Natural killer cell treated with Interleukin-12 subunit alpha and Interleukin-12 subunit beta and Interleukin-15 and Interleukin-18, amount 100 ng/mL, for 72 hours (primary cell): ENCODE measurements at regions not wholly inside any gene's neighbourhood (a gene's known extent, or its start where the extent isn't known, plus 50 kb on each side); places are given as distances from the start of the nearest gene placed in this dataset.
"Not testable (repeated sequence)": the region's sequence is repeated elsewhere in the genome, so short reads cannot be mapped to it uniquely, and the experiment has no call there.

Experiments
- ATAC-seq, 2 donors: fragments of 150-1000 bp; cut with Tn5 transposase in 1 of 2; sonication (Bioruptor Pico), chemical (Tn5 transposase) in 1 of 2; 2 replicates each; pipeline ENCODE4 v1.10.0; 2021
- DNase-seq: peaks from one replicate; pipeline ENCODE4 v3.0.0; 2022; ENCODE audit warnings: low spot score
- H3K27ac Mint-ChIP-seq, 2 donors: 1 replicate in 1 of 2; 2 replicates in 1 of 2; pipeline ENCODE4 v1.8.0; 2022; ENCODE audit warnings: mixed read lengths in 2 of 2, mild to moderate bottlenecking in 1 of 2, moderate library complexity in 1 of 2
- H3K27me3 Mint-ChIP-seq, 2 donors: 1 replicate in 1 of 2; 2 replicates in 1 of 2; pipeline ENCODE4 v1.8.0; 2022; ENCODE audit warnings: mixed read lengths in 2 of 2
- H3K36me3 Mint-ChIP-seq: one replicate; pipeline ENCODE4 v1.8.0; 2022; ENCODE audit warnings: mixed read lengths
- H3K4me1 Mint-ChIP-seq, 2 donors: 1 replicate in 1 of 2; 2 replicates in 1 of 2; pipeline ENCODE4 v1.8.0; 2022; ENCODE audit warnings: low read depth in 2 of 2, mixed read lengths in 2 of 2, mild to moderate bottlenecking in 1 of 2
- H3K4me3 Mint-ChIP-seq: one replicate; pipeline ENCODE4 v1.8.0; 2022; ENCODE audit warnings: mixed read lengths
- H3K9me3 Mint-ChIP-seq: 2 replicates; pipeline ENCODE4 v1.8.0; 2022; ENCODE audit warnings: mixed read lengths

- Mint-ChIP-seq H3K9me3 (peaks cover 8% of the 10 kb centered on the region), H3K27ac (no peak overlapping the region), H3K4me3 (no peak overlapping the region), H3K4me1 (no peaks in the 10 kb centered on the region), H3K27me3 (no peaks in the 10 kb centered on the region), H3K36me3 (no peaks in the 10 kb centered on the region)
- no peak for DNase-seq
- ATAC-seq = no peak
These were observed 103.8 kb downstream of the FZD1 start for GRCh38 chr7:91367812-91368578.

- DNase-seq = no peak
- Mint-ChIP-seq H3K4me3 (no peak overlapping the region), H3K36me3 (peaks cover 2% of the 10 kb centered on the region), H3K4me1 (no peaks in the 10 kb centered on the region), H3K27ac (no peak overlapping the region), H3K9me3 (peaks cover 7% of the 10 kb centered on the region), H3K27me3 (no peaks in the 10 kb centered on the region)
- no peak for ATAC-seq
These were observed 108.1 kb downstream of the FZD1 start for GRCh38 chr7:91372323-91372722.

GRCh38 chr7:91373111-91373800, 109.0 kb downstream of the FZD1 start:
- DNase-seq (no peak), ATAC-seq (no peak)
- Mint-ChIP-seq H3K9me3 (peaks cover 10% of the 10 kb centered on the region), H3K36me3 (peaks cover 5% of the 10 kb centered on the region), H3K4me3 (no peak overlapping the region), H3K27ac (no peak overlapping the region), H3K4me1 (no peaks in the 10 kb centered on the region), H3K27me3 (no peaks in the 10 kb centered on the region)

GRCh38 chr7:91374321-91374989, 110.2 kb downstream of the FZD1 start:
- Mint-ChIP-seq H3K9me3 (peaks cover 10% of the 10 kb centered on the region), H3K36me3 (peaks cover 5% of the 10 kb centered on the region), H3K27ac (no peak overlapping the region), H3K27me3 (no peaks in the 10 kb centered on the region), H3K4me3 (no peak overlapping the region), H3K4me1 (no peaks in the 10 kb centered on the region)
- no peak for DNase-seq
- ATAC-seq = no peak

GRCh38 chr7:91375378-91375777, 111.1 kb downstream of the FZD1 start:
- Mint-ChIP-seq H3K27me3 (no peaks in the 10 kb centered on the region), H3K36me3 (peaks cover 5% of the 10 kb centered on the region), H3K27ac (no peak overlapping the region), H3K4me1 (no peaks in the 10 kb centered on the region), H3K9me3 (peaks cover 7% of the 10 kb centered on the region), H3K4me3 (no peak overlapping the region)
- ATAC-seq = no peak
- DNase-seq = no peak

GRCh38 chr7:91378131-91378530, 113.9 kb downstream of the FZD1 start:
- Mint-ChIP-seq H3K27ac (no peak overlapping the region), H3K27me3 (no peaks in the 10 kb centered on the region), H3K4me1 (no peaks in the 10 kb centered on the region), H3K36me3 (peaks cover 5% of the 10 kb centered on the region), H3K4me3 (no peak overlapping the region), H3K9me3 (peaks cover 8% of the 10 kb centered on the region)
- DNase-seq (no peak), ATAC-seq (no peak)

GRCh38 chr7:91379236-91379635, 115.0 kb downstream of the FZD1 start:
- no peak for DNase-seq
- no peak for ATAC-seq
- H3K9me3 Mint-ChIP-seq = peaks cover 12% of the 10 kb centered on the region
- H3K27ac Mint-ChIP-seq = no peak overlapping the region
- H3K4me1 Mint-ChIP-seq = no peaks in the 10 kb centered on the region
- no peak overlapping the region for H3K4me3 Mint-ChIP-seq
- H3K27me3 Mint-ChIP-seq = no peaks in the 10 kb centered on the region
- peaks cover 5% of the 10 kb centered on the region for H3K36me3 Mint-ChIP-seq

GRCh38 chr7:91379991-91380390, 115.8 kb downstream of the FZD1 start:
- H3K27me3 Mint-ChIP-seq = no peaks in the 10 kb centered on the region

GRCh38 chr7:91383053-91383904, 119.0 kb downstream of the FZD1 start:
- Mint-ChIP-seq H3K27ac (no peak overlapping the region), H3K9me3 (peaks cover 7% of the 10 kb centered on the region), H3K4me3 (no peak overlapping the region), H3K4me1 (no peaks in the 10 kb centered on the region), H3K36me3 (no peaks in the 10 kb centered on the region), H3K27me3 (no peaks in the 10 kb centered on the region)
- no peak for DNase-seq
- ATAC-seq = no peak

More at GRCh38 chr7:91379991-91380390, 115.8 kb downstream of the FZD1 start:
- ATAC-seq (no peak), DNase-seq (no peak)
- Mint-ChIP-seq H3K9me3 (peaks cover 12% of the 10 kb centered on the region), H3K36me3 (peaks cover 5% of the 10 kb centered on the region), H3K4me1 (no peaks in the 10 kb centered on the region), H3K4me3 (no peak overlapping the region), H3K27ac (no peak overlapping the region)

- Mint-ChIP-seq H3K9me3 (peaks cover 7% of the 10 kb centered on the region), H3K27ac (no peak overlapping the region), H3K4me3 (no peak overlapping the region), H3K27me3 (no peaks in the 10 kb centered on the region), H3K4me1 (no peaks in the 10 kb centered on the region), H3K36me3 (no peaks in the 10 kb centered on the region)
- DNase-seq = no peak
- ATAC-seq = no peak
These were observed 119.7 kb downstream of the FZD1 start for GRCh38 chr7:91383905-91384274.

GRCh38 chr7:91394757-91395156, 130.5 kb downstream of the FZD1 start:
- ATAC-seq, H3K4me1 Mint-ChIP-seq, DNase-seq, H3K27ac Mint-ChIP-seq, H3K36me3 Mint-ChIP-seq, H3K27me3 Mint-ChIP-seq, H3K4me3 Mint-ChIP-seq: not testable (repeated sequence)
- peaks cover 15% of the 10 kb centered on the region for H3K9me3 Mint-ChIP-seq

- peaks cover 17% of the 10 kb centered on the region for H3K9me3 Mint-ChIP-seq
- H3K4me3 Mint-ChIP-seq, DNase-seq, ATAC-seq, H3K27ac Mint-ChIP-seq, H3K27me3 Mint-ChIP-seq, H3K36me3 Mint-ChIP-seq, H3K4me1 Mint-ChIP-seq: not testable (repeated sequence)
These were observed 131.1 kb downstream of the FZD1 start for GRCh38 chr7:91395313-91395712.

- Mint-ChIP-seq H3K4me3 (no peak overlapping the region), H3K36me3 (peaks cover 4% of the 10 kb centered on the region), H3K27ac (no peak overlapping the region), H3K27me3 (no peaks in the 10 kb centered on the region), H3K9me3 (peaks cover 22% of the 10 kb centered on the region), H3K4me1 (no peaks in the 10 kb centered on the region)
- ATAC-seq = no peak
- DNase-seq = no peak
These were observed 132.9 kb downstream of the FZD1 start for GRCh38 chr7:91397096-91397495.
